ENCODE measurements at regions not wholly inside any gene's neighbourhood (a gene's known extent, or its start where the extent isn't known, plus 50 kb on each side); places are given as distances from the start of the nearest gene placed in this dataset.

- Histone ChIP-seq H3K4me3 (no peak overlapping the region), H3K27ac (no peak overlapping the region), H3K9me3 (peaks cover 0 to 29% (median 0%) of the 10 kb centered on the region in 3 donors), H3K27me3 (peaks cover 77% of the 10 kb centered on the region), H3K36me3 (no peaks in the 10 kb centered on the region), H3K4me1 (peaks cover 0 to 5% (median 0%) of the 10 kb centered on the region in 3 donors)
- ATAC-seq: no peak
- TF ChIP-seq POLR2AphosphoS5 (IDR thresholded peaks at IDR 0.05): no peak
- no peak for TF ChIP-seq POLR2A (IDR thresholded peaks at IDR 0.05)
- TF ChIP-seq CTCF (IDR thresholded peaks at IDR 0.05): no peak
- no peak for TF ChIP-seq EP300 (IDR thresholded peaks at IDR 0.05)
- 60 to 68% methylated on average over 5 of the region's 5 CpGs for WGBS, 2 donors (ENCODE audit: low coverage in 1 of 2)
Measured at GRCh38 chr20:39107741-39108140, 145.6 kb downstream of the DHX35 start.

DNA sequence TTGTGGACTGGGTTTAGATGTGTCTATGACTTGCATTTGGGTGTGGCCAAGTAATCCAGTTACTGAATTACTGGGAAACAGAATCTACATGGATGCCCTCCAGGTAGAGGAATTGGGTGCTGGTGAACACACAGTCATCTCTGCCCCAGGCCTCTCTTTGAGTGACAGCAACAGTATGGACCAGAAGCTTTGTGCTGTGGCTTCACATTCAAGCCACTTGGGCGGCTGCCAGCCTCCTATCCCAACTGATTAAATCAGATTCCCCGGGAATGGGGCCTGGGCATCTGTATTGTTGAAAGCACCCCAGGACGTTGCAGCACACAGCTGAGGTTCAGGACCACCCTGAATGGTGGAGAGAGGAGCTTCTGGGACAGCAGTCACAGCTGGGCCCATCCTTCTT lies 144.6 kb downstream of the DHX35 start:
- Histone ChIP-seq H3K36me3 (no peaks in the 10 kb centered on the region), H3K4me3 (no peak overlapping the region), H3K27me3 (peaks cover 79% of the 10 kb centered on the region), H3K27ac (no peak overlapping the region), H3K9me3 (peaks cover 0 to 29% (median 0%) of the 10 kb centered on the region in 3 donors), H3K4me1 (peaks cover 0 to under 1% (median 0%) of the 10 kb centered on the region in 3 donors)
- WGBS, 2 donors (ENCODE audit: low coverage in 1 of 2): 77% methylated on average over 3 of the region's 3 CpGs; no CpG with 5 or more reads in 1 of the 2 donors
- ATAC-seq: no peak
- no peak for TF ChIP-seq CTCF (IDR thresholded peaks at IDR 0.05)

GRCh38 chr20:39105551-39105950 lies 143.4 kb downstream of the DHX35 start:
- H3K36me3 ChIP-seq: no peaks in the 10 kb centered on the region
- no peaks in the 10 kb centered on the region for H3K4me1 ChIP-seq
- no peak overlapping the region for H3K4me3 ChIP-seq
- no peak overlapping the region for H3K27ac ChIP-seq
- H3K27me3 ChIP-seq: peaks cover 79% of the 10 kb centered on the region
- H3K9me3 ChIP-seq: peaks cover 0 to 29% (median 0%) of the 10 kb centered on the region in 3 donors
- 80 to 92% methylated on average over 2 of the region's 5 CpGs for WGBS, 2 donors (ENCODE audit: low coverage in 1 of 2)
- TF ChIP-seq POLR2A (IDR thresholded peaks at IDR 0.05): no peak
- no peak for TF ChIP-seq EP300 (IDR thresholded peaks at IDR 0.05)
- no peak for TF ChIP-seq CTCF (IDR thresholded peaks at IDR 0.05)
- no peak for TF ChIP-seq POLR2AphosphoS5 (IDR thresholded peaks at IDR 0.05)
- ATAC-seq: no peak

DNA sequence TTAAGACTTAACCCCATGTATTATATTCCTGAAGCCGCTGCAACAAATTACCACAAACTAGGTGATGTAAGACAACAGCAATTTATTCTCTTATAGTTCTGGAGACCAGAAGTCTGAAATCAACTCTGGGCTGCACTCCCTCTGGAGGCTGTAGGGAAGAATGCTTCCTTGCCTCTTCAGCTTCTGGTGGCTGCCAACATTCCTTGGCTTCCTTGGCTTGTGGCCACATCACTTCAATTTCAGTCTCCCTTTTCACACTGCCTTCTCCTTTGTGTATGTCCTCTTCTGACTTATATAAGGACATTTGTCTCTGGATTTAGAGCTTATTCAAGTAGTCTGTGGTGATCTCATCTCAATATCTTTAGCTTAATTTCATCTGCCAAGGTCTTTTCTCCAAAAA lies 141.6 kb downstream of the DHX35 start:
- no peak for ATAC-seq
- Histone ChIP-seq H3K4me3 (no peak overlapping the region), H3K4me1 (no peaks in the 10 kb centered on the region), H3K27ac (no peak overlapping the region), H3K27me3 (peaks cover 68% of the 10 kb centered on the region), H3K9me3 (peaks cover 0 to 29% (median 0%) of the 10 kb centered on the region in 3 donors), H3K36me3 (no peaks in the 10 kb centered on the region)
- TF ChIP-seq POLR2AphosphoS5 (IDR thresholded peaks at IDR 0.05) (no peak), CTCF (IDR thresholded peaks at IDR 0.05) (no peak), EP300 (IDR thresholded peaks at IDR 0.05) (no peak), POLR2A (IDR thresholded peaks at IDR 0.05) (no peak)
- 83 to 100% methylated on average over 1 of the region's 1 CpG for WGBS, 2 donors (ENCODE audit: low coverage in 1 of 2)

- H3K27me3 ChIP-seq: peaks cover 68% of the 10 kb centered on the region
Measured at GRCh38 chr20:39103305-39103704, 141.2 kb downstream of the DHX35 start.

More at GRCh38 chr20:39103305-39103704, 141.2 kb downstream of the DHX35 start:
- Histone ChIP-seq H3K27ac (no peak overlapping the region), H3K36me3 (no peaks in the 10 kb centered on the region), H3K4me3 (no peak overlapping the region), H3K9me3 (peaks cover 0 to 29% (median 0%) of the 10 kb centered on the region in 3 donors), H3K4me1 (no peaks in the 10 kb centered on the region)
- TF ChIP-seq EP300 (IDR thresholded peaks at IDR 0.05) (no peak), CTCF (IDR thresholded peaks at IDR 0.05) (no peak), POLR2AphosphoS5 (IDR thresholded peaks at IDR 0.05) (no peak), POLR2A (IDR thresholded peaks at IDR 0.05) (no peak)
- 80 to 92% methylated on average over 4 of the region's 4 CpGs for WGBS, 2 donors (ENCODE audit: low coverage in 1 of 2)
- ATAC-seq: no peak
